Liver (tissue), 8 donors: ENCODE measurements at regions not wholly inside any gene's neighbourhood (a gene's known extent, or its start where the extent isn't known, plus 50 kb on each side); places are given as distances from the start of the nearest gene placed in this dataset.

ENCODE experiments used
- DNase-seq: peaks from one replicate; pipeline ENCODE4 v3.0.0-alpha.2; 2017; ENCODE audit warnings: low spot score
- H3K27ac ChIP-seq, 2 donors: one replicate each; pipeline ENCODE4 v1.7.0; 2013; ENCODE audit warnings: inconsistent platforms in 2 of 2, low read length in 2 of 2, control low read depth in 1 of 2, low read depth in 1 of 2, mild to moderate bottlenecking in 1 of 2
- H3K27me3 ChIP-seq, 4 donors: one replicate each; pipeline versions ENCODE4 v1.6.1 to v1.7.0; 2013; ENCODE audit warnings: low read length in 3 of 4, inconsistent platforms in 1 of 4, mild to moderate bottlenecking in 1 of 4, moderate library complexity in 1 of 4; ENCODE audit not compliant: control insufficient read depth in 4 of 4, insufficient read depth in 4 of 4
- H3K36me3 ChIP-seq, 4 donors: one replicate each; pipeline versions ENCODE4 v1.6.1 to v1.7.0; 2013; ENCODE audit warnings: low read length in 3 of 4, mild to moderate bottlenecking in 3 of 4, low read depth in 1 of 4, moderate library complexity in 1 of 4; ENCODE audit not compliant: control insufficient read depth in 4 of 4, insufficient read depth in 3 of 4
- H3K4me1 ChIP-seq, 4 donors: one replicate each; pipeline versions ENCODE4 v1.6.1 to v1.7.0; 2013; ENCODE audit warnings: low read length in 3 of 4, mild to moderate bottlenecking in 3 of 4, moderate library complexity in 1 of 4; ENCODE audit not compliant: control insufficient read depth in 4 of 4, insufficient read depth in 4 of 4
- H3K4me3 ChIP-seq, 3 donors: one replicate each; pipeline versions ENCODE4 v1.6.1 to v1.7.0; 2013; ENCODE audit warnings: low read length in 3 of 3, control low read depth in 1 of 3, low read depth in 1 of 3, mild to moderate bottlenecking in 1 of 3
- H3K9ac ChIP-seq, 2 donors: one replicate each; pipeline ENCODE4 v1.7.0; 2013; ENCODE audit warnings: low read length in 2 of 2, mild to moderate bottlenecking in 2 of 2, moderate library complexity in 2 of 2, control low read depth in 1 of 2, low read depth in 1 of 2
- H3K9me3 ChIP-seq, 4 donors: one replicate each; pipeline versions ENCODE4 v1.6.1 to v1.7.0; 2013; ENCODE audit warnings: low read length in 3 of 4; ENCODE audit not compliant: control insufficient read depth in 4 of 4
- ATF3 ChIP-seq: IDR thresholded peaks from 2 replicates; pipeline ENCODE4 v1.6.1; 2016; ENCODE audit warnings: antibody characterized with exemption
- EGR1 ChIP-seq, 2 donors: IDR thresholded peaks; 2 replicates each; pipeline ENCODE4 v1.6.1; 2016 to 2018; ENCODE audit warnings: antibody characterized with exemption in 2 of 2, low read depth in 2 of 2
- FOXA1 ChIP-seq: IDR thresholded peaks from 2 replicates; pipeline ENCODE4 v1.6.1; 2016; ENCODE audit warnings: antibody characterized with exemption
- FOXA2 ChIP-seq: IDR thresholded peaks from 2 replicates; pipeline ENCODE4 v1.6.1; 2016; ENCODE audit warnings: antibody characterized with exemption
- GABPA ChIP-seq, 2 donors: IDR thresholded peaks in 1 of 2; conservative IDR thresholded peaks in 1 of 2; 2 replicates each; pipeline ENCODE4 v1.6.1; 2016; ENCODE audit warnings: antibody characterized with exemption in 2 of 2, mild to moderate bottlenecking in 1 of 2, moderate library complexity in 1 of 2
- HNF4A ChIP-seq, 2 donors: conservative IDR thresholded peaks; 2 replicates each; pipeline ENCODE4 v1.6.1; 2016; ENCODE audit warnings: antibody characterized with exemption in 2 of 2, mild to moderate bottlenecking in 2 of 2
- HNF4G ChIP-seq: IDR thresholded peaks from 2 replicates; pipeline ENCODE4 v1.6.1; 2016; ENCODE audit warnings: antibody characterized with exemption
- JUND ChIP-seq, 2 donors: IDR thresholded peaks; 2 replicates each; pipeline ENCODE4 v1.6.1; 2016; ENCODE audit warnings: antibody characterized with exemption in 2 of 2
- MAX ChIP-seq: IDR thresholded peaks from 2 replicates; pipeline ENCODE4 v1.6.1; 2016; ENCODE audit warnings: antibody characterized with exemption
- NR2F2 ChIP-seq: IDR thresholded peaks from 2 replicates; pipeline ENCODE4 v1.6.1; 2016; ENCODE audit warnings: antibody characterized with exemption
- RAD21 ChIP-seq, 2 donors: IDR thresholded peaks; 2 replicates each; pipeline ENCODE4 v1.6.1; 2016; ENCODE audit warnings: antibody characterized with exemption in 2 of 2, mild to moderate bottlenecking in 2 of 2
- RXRA ChIP-seq, 2 donors: IDR thresholded peaks; 2 replicates each; pipeline ENCODE4 v1.6.1; 2017 to 2018; ENCODE audit warnings: antibody characterized with exemption in 2 of 2, mild to moderate bottlenecking in 1 of 2
- SP1 ChIP-seq: IDR thresholded peaks from 2 replicates; pipeline ENCODE4 v1.6.1; 2018; ENCODE audit warnings: antibody characterized with exemption, mild to moderate bottlenecking
- TAF1 ChIP-seq: conservative IDR thresholded peaks from 2 replicates; pipeline ENCODE4 v1.6.1; 2016; ENCODE audit warnings: antibody characterized with exemption, mild to moderate bottlenecking
- YY1 ChIP-seq: IDR thresholded peaks from 2 replicates; pipeline ENCODE4 v1.6.1; 2016; ENCODE audit warnings: antibody characterized with exemption, mild to moderate bottlenecking
- ZBTB33 ChIP-seq: IDR thresholded peaks from 2 replicates; pipeline ENCODE4 v1.6.1; 2016; ENCODE audit warnings: antibody characterized with exemption
- WGBS: extraction: QIAGEN DNeasy Blood & Tissue Kit; methylation state at CpG from one replicate; pipeline ENCODE4 v1.1.7; 2013; 5-methylcytosine and 5-hydroxymethylcytosine counted together
- TF ChIP-seq, protein P1 (sequence below): IDR thresholded peaks from 2 replicates; pipeline ENCODE4 v1.6.1; 2016; ENCODE audit warnings: antibody characterized with exemption, mild to moderate bottlenecking
- TF ChIP-seq, protein P2 (sequence below): fragments of 150-350 bp; IDR thresholded peaks from 2 replicates; pipeline ENCODE4 v1.5.1; 2017; ENCODE audit warnings: improper control_type of control experiment, low read depth, low read length; ENCODE audit not compliant: missing input control
- donor health status: healthy.
- donor health status: healthy.
- donor health status: healthy.
- donor health status: healthy.
- donor health status: healthy.

GRCh38 chr18:76699923-76700322 is 122.4 kb upstream of the ZNF236 start:
- Histone ChIP-seq H3K27me3 (no peaks in the 10 kb centered on the region), H3K36me3 (no peaks in the 10 kb centered on the region), H3K4me1 (no peaks in the 10 kb centered on the region), H3K27ac (no peak overlapping the region), H3K4me3 (no peak overlapping the region), H3K9me3 (peaks cover 0 to 3% (median 0%) of the 10 kb centered on the region in 4 donors), H3K9ac (no peak overlapping the region)
- no peak for DNase-seq
- TF ChIP-seq NR2F2 (no peak), TAF1 (no peak), EGR1 (IDR thresholded peaks at IDR 0.05; ENCODE audit: low read depth in 2 of 2) (no peak), FOXA2 (no peak), RAD21 (IDR thresholded peaks at IDR 0.05) (no peak), MAX (no peak), RXRA (IDR thresholded peaks at IDR 0.05) (no peak), HNF4G (no peak), GABPA (IDR thresholded peaks at IDR 0.05 in 1 of 2, conservative IDR thresholded peaks at IDR 0.05 in 1 of 2) (no peak), SP1 (no peak), HNF4A (conservative IDR thresholded peaks at IDR 0.05) (no peak), YY1 (no peak), JUND (IDR thresholded peaks at IDR 0.05) (no peak), ZBTB33 (no peak), ATF3 (no peak), FOXA1 (no peak)
- TF ChIP-seq, protein P1, sequence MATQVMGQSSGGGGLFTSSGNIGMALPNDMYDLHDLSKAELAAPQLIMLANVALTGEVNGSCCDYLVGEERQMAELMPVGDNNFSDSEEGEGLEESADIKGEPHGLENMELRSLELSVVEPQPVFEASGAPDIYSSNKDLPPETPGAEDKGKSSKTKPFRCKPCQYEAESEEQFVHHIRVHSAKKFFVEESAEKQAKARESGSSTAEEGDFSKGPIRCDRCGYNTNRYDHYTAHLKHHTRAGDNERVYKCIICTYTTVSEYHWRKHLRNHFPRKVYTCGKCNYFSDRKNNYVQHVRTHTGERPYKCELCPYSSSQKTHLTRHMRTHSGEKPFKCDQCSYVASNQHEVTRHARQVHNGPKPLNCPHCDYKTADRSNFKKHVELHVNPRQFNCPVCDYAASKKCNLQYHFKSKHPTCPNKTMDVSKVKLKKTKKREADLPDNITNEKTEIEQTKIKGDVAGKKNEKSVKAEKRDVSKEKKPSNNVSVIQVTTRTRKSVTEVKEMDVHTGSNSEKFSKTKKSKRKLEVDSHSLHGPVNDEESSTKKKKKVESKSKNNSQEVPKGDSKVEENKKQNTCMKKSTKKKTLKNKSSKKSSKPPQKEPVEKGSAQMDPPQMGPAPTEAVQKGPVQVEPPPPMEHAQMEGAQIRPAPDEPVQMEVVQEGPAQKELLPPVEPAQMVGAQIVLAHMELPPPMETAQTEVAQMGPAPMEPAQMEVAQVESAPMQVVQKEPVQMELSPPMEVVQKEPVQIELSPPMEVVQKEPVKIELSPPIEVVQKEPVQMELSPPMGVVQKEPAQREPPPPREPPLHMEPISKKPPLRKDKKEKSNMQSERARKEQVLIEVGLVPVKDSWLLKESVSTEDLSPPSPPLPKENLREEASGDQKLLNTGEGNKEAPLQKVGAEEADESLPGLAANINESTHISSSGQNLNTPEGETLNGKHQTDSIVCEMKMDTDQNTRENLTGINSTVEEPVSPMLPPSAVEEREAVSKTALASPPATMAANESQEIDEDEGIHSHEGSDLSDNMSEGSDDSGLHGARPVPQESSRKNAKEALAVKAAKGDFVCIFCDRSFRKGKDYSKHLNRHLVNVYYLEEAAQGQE = no peak
- TF ChIP-seq, protein P2, sequence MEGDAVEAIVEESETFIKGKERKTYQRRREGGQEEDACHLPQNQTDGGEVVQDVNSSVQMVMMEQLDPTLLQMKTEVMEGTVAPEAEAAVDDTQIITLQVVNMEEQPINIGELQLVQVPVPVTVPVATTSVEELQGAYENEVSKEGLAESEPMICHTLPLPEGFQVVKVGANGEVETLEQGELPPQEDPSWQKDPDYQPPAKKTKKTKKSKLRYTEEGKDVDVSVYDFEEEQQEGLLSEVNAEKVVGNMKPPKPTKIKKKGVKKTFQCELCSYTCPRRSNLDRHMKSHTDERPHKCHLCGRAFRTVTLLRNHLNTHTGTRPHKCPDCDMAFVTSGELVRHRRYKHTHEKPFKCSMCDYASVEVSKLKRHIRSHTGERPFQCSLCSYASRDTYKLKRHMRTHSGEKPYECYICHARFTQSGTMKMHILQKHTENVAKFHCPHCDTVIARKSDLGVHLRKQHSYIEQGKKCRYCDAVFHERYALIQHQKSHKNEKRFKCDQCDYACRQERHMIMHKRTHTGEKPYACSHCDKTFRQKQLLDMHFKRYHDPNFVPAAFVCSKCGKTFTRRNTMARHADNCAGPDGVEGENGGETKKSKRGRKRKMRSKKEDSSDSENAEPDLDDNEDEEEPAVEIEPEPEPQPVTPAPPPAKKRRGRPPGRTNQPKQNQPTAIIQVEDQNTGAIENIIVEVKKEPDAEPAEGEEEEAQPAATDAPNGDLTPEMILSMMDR = no peak
- 78% methylated on average over 11 of the region's 11 CpGs for WGBS
